HL-60 (cell line): ENCODE measurements at regions not wholly inside any gene's neighbourhood (a gene's known extent, or its start where the extent isn't known, plus 50 kb on each side); places are given as distances from the start of the nearest gene placed in this dataset.

Source experiments
- DNase-seq, 2 experiments: peaks; one replicate each; pipeline ENCODE4 v3.0.0-alpha.2; 2010 to 2020; ENCODE audit warnings: low read depth in 1 of 2, low spot score in 1 of 2
- H3K27ac ChIP-seq: fragments of 250-450 bp; sonication (Bioruptor Pico); replicated peaks from 2 replicates; pipeline ENCODE4 v1.5.1; 2020; ENCODE audit warnings: mild to moderate bottlenecking, moderate library complexity
- H3K27me3 ChIP-seq: fragments of 250-450 bp; sonication (Bioruptor Pico); 2 replicates; pipeline ENCODE4 v1.5.1; 2021; ENCODE audit warnings: mild to moderate bottlenecking, moderate library complexity; ENCODE audit not compliant: insufficient read depth, poor library complexity, severe bottlenecking
- H3K4me3 ChIP-seq: replicated peaks from 2 replicates; pipeline ENCODE4 v1.5.1; 2011; ENCODE audit warnings: mild to moderate bottlenecking, control low read depth, low read length; ENCODE audit not compliant: insufficient read depth
- GABPA ChIP-seq: IDR thresholded peaks from 2 replicates; pipeline ENCODE4 v1.6.1; 2012; ENCODE audit warnings: low read depth
- POLR2AphosphoS5 ChIP-seq: IDR thresholded peaks from 2 replicates; pipeline ENCODE4 v1.6.1; 2012; ENCODE audit warnings: low read depth
- REST ChIP-seq: IDR thresholded peaks from 2 replicates; pipeline ENCODE4 v1.6.1; 2012; ENCODE audit warnings: low read depth; ENCODE audit not compliant: insufficient replicate concordance
- SPI1 ChIP-seq: IDR thresholded peaks from 2 replicates; pipeline ENCODE4 v1.6.1; 2012; ENCODE audit warnings: low read depth, mild to moderate bottlenecking, borderline replicate concordance
- TF ChIP-seq, protein P1 (sequence below): IDR thresholded peaks from one replicate; pipeline ENCODE4 v1.5.1; 2011; ENCODE audit warnings: low read length, control low read depth, inconsistent platforms; ENCODE audit not compliant: insufficient read depth

GRCh38 chr12:46523446-46523845 is 150.9 kb upstream of the SLC38A2 start:
- DNase-seq = no peak
- TF ChIP-seq SPI1 (no peak), GABPA (no peak), POLR2AphosphoS5 (no peak), REST (no peak)
- TF ChIP-seq, protein P1, sequence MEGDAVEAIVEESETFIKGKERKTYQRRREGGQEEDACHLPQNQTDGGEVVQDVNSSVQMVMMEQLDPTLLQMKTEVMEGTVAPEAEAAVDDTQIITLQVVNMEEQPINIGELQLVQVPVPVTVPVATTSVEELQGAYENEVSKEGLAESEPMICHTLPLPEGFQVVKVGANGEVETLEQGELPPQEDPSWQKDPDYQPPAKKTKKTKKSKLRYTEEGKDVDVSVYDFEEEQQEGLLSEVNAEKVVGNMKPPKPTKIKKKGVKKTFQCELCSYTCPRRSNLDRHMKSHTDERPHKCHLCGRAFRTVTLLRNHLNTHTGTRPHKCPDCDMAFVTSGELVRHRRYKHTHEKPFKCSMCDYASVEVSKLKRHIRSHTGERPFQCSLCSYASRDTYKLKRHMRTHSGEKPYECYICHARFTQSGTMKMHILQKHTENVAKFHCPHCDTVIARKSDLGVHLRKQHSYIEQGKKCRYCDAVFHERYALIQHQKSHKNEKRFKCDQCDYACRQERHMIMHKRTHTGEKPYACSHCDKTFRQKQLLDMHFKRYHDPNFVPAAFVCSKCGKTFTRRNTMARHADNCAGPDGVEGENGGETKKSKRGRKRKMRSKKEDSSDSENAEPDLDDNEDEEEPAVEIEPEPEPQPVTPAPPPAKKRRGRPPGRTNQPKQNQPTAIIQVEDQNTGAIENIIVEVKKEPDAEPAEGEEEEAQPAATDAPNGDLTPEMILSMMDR = no peak
- no peaks in the 10 kb centered on the region for H3K27me3 ChIP-seq
- H3K4me3 ChIP-seq = no peak overlapping the region
- no peak overlapping the region for H3K27ac ChIP-seq

GRCh38 chr12:46522071-46522470 is 149.5 kb upstream of the SLC38A2 start:
- TF ChIP-seq REST (no peak), SPI1 (no peak), POLR2AphosphoS5 (no peak), GABPA (no peak)
- TF ChIP-seq, protein P1 = no peak
- H3K27me3 ChIP-seq = no peaks in the 10 kb centered on the region
- DNase-seq = no peak
- no peak overlapping the region for H3K4me3 ChIP-seq
- no peak overlapping the region for H3K27ac ChIP-seq

- TF ChIP-seq POLR2AphosphoS5 (no peak), SPI1 (no peak), REST (no peak), GABPA (no peak)
- TF ChIP-seq, protein P1 = no peak
- H3K27ac ChIP-seq = no peak overlapping the region
Observed at GRCh38 chr12:46521145-46521544, 148.6 kb upstream of the SLC38A2 start.

More at GRCh38 chr12:46521145-46521544, 148.6 kb upstream of the SLC38A2 start:
- no peak for DNase-seq
- Histone ChIP-seq H3K27me3 (no peaks in the 10 kb centered on the region), H3K4me3 (no peak overlapping the region)
